ENCODE measurements at regions not wholly inside any gene's neighbourhood (a gene's known extent, or its start where the extent isn't known, plus 50 kb on each side); places are given as distances from the start of the nearest gene placed in this dataset.

GRCh38 chr6:85005494-85005893, 241.1 kb upstream of the TBX18 start:
- Mint-ChIP-seq H3K4me1 (peaks cover 7% of the 10 kb centered on the region), H3K27ac (peak overlapping the region; percentile 23), H3K36me3 (ENCODE audit: low read depth) (no peaks in the 10 kb centered on the region), H3K9me3 (peaks cover 2% of the 10 kb centered on the region), H3K27me3 (ENCODE audit: insufficient read depth) (no peaks in the 10 kb centered on the region), H3K4me3 (no peak overlapping the region)
- TF ChIP-seq CTCF (conservative IDR thresholded peaks at IDR 0.05): no peak
- Histone ChIP-seq H3K9me3 (ENCODE audit: control insufficient read depth, low read length) (no peaks in the 10 kb centered on the region), H3K27me3 (ENCODE audit: control insufficient read depth, insufficient read depth, low read length, poor library complexity, severe bottlenecking) (no peaks in the 10 kb centered on the region), H3K4me3 (ENCODE audit: low read length) (no peak overlapping the region), H3K4me1 (ENCODE audit: control insufficient read depth, insufficient read depth, low read length) (no peaks in the 10 kb centered on the region), H3K36me3 (ENCODE audit: control insufficient read depth, insufficient read depth, low read length) (no peaks in the 10 kb centered on the region), H3K9ac (ENCODE audit: extremely low read depth, low read length, poor library complexity, severe bottlenecking) (no peak overlapping the region), H3K27ac (ENCODE audit: low read depth, low read length) (no peak overlapping the region)
- no peak for DNase-seq
- 81 to 82% methylated on average over 2 to 3 of the region's 3 CpGs for WGBS, 2 experiments (ENCODE audit: insufficient coverage in 1 of 2, insufficient read length in 1 of 2)

DNA sequence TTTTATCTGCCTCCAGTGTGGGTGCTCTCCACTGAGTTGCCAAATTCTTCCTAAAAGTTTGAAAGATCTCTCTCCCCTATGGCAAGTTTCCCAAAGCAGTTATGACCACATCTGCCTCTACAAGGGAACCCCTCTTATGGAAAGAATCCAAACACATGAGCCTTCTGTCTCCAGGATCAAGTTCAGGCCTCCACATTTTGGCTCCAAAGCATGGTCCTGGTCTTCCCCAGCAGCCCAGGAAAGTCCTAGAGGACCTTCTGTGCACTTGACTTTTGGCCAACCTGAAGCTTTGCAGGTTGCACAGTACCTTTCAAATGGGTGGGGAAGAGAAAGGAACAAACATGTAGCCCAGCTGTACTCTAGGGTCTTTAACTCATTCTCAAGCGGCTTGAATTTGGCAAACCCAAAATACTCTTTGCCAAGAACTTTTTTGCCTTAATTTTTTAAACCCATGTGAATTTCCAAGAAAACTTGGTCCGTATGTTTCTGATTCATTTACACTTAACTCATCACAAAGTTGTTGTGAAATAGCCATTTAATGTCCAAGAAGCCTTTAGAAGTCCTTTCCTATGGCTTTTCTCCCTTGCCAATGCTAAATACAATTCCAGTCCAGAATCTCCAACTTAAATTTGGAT, 240.1 kb upstream of the TBX18 start:
- Mint-ChIP-seq H3K27me3 (ENCODE audit: insufficient read depth) (no peaks in the 10 kb centered on the region), H3K4me1 (peaks cover 7% of the 10 kb centered on the region), H3K4me3 (no peak overlapping the region), H3K9me3 (peaks cover 2% of the 10 kb centered on the region), H3K36me3 (ENCODE audit: low read depth) (no peaks in the 10 kb centered on the region), H3K27ac (no peak overlapping the region)
- no peak overlapping the region for H3K9ac ChIP-seq (ENCODE audit: extremely low read depth, low read length, poor library complexity, severe bottlenecking)
- DNase-seq: no peak
- no peak overlapping the region for H3K27ac ChIP-seq (ENCODE audit: low read depth, low read length)
- no peaks in the 10 kb centered on the region for H3K4me1 ChIP-seq (ENCODE audit: control insufficient read depth, insufficient read depth, low read length)
- H3K9me3 ChIP-seq (ENCODE audit: control insufficient read depth, low read length): no peaks in the 10 kb centered on the region
- no peak for TF ChIP-seq CTCF (conservative IDR thresholded peaks at IDR 0.05)
- H3K4me3 ChIP-seq (ENCODE audit: low read length): no peak overlapping the region
- no peaks in the 10 kb centered on the region for H3K36me3 ChIP-seq (ENCODE audit: control insufficient read depth, insufficient read depth, low read length)
- H3K27me3 ChIP-seq (ENCODE audit: control insufficient read depth, insufficient read depth, low read length, poor library complexity, severe bottlenecking): no peaks in the 10 kb centered on the region
- WGBS, 2 experiments (ENCODE audit: insufficient coverage in 1 of 2, insufficient read length in 1 of 2): 91 to 92% methylated on average over 2 of the region's 2 CpGs

GRCh38 chr6:85002847-85003246, 238.4 kb upstream of the TBX18 start:
- Mint-ChIP-seq H3K36me3 (ENCODE audit: low read depth) (no peaks in the 10 kb centered on the region), H3K27ac (no peak overlapping the region), H3K4me3 (no peak overlapping the region), H3K4me1 (peaks cover 7% of the 10 kb centered on the region), H3K27me3 (ENCODE audit: insufficient read depth) (no peaks in the 10 kb centered on the region), H3K9me3 (no peaks in the 10 kb centered on the region)
- no peak for TF ChIP-seq CTCF (conservative IDR thresholded peaks at IDR 0.05)
- Histone ChIP-seq H3K9me3 (ENCODE audit: control insufficient read depth, low read length) (no peaks in the 10 kb centered on the region), H3K36me3 (ENCODE audit: control insufficient read depth, insufficient read depth, low read length) (no peaks in the 10 kb centered on the region), H3K27ac (ENCODE audit: low read depth, low read length) (no peak overlapping the region), H3K4me1 (ENCODE audit: control insufficient read depth, insufficient read depth, low read length) (no peaks in the 10 kb centered on the region), H3K4me3 (ENCODE audit: low read length) (no peak overlapping the region), H3K9ac (ENCODE audit: extremely low read depth, low read length, poor library complexity, severe bottlenecking) (no peak overlapping the region), H3K27me3 (ENCODE audit: control insufficient read depth, insufficient read depth, low read length, poor library complexity, severe bottlenecking) (no peaks in the 10 kb centered on the region)
- no peak for DNase-seq
- 65 to 91% methylated on average over 2 to 3 of the region's 3 CpGs for WGBS, 2 experiments (ENCODE audit: insufficient coverage in 1 of 2, insufficient read length in 1 of 2)
